RWPE1 (cell line): ENCODE measurements at regions not wholly inside any gene's neighbourhood (a gene's known extent, or its start where the extent isn't known, plus 50 kb on each side); places are given as distances from the start of the nearest gene placed in this dataset.

Experiments
- CTCF ChIA-PET: fragments of 350-600 bp; sonication (Branson Sonifier 250); formaldehyde crosslinking; extraction: SDS; loops from one replicate; lab custom pipeline; 2021; lab: Yijun Ruan, JAX
- POLR2A ChIA-PET: fragments of 400-600 bp; formaldehyde crosslinking; extraction: SDS; loops from one replicate; lab custom pipeline; 2020; ENCODE audit warnings: antibody characterized with exemption; ENCODE audit not compliant: low non-redundant PET; lab: Yijun Ruan, JAX
- DNase-seq: peaks from one replicate; pipeline ENCODE4 v3.0.0; 2012; ENCODE audit warnings: low spot score
- H3K27ac ChIP-seq: fragments of 450-650 bp; 2 replicates; pipeline ENCODE4 v1.5.1; 2017
- CTCF ChIP-seq: fragments of 450-650 bp; conservative IDR thresholded peaks from 2 replicates; pipeline ENCODE4 v1.5.1; 2017; ENCODE audit warnings: low read depth, mild to moderate bottlenecking

DNA sequence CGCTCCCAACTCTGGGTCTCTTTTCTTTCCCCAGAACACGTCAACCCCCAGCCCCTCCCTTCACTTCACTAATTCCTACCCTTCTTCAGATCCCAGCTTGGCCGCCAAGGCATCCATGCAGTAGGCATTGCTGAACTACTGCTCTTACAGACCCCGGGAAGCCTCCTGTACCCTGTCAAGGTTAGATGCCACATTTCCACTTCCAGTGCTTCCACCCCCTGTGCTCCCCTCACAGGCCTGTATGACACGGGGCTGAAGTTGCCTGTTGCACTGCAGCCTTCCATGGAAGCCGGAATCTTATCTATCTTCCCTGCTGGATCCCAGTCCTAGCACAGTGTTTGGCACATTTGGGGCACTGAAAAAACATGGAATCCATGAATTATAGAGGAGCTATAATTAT is 99.0 kb upstream of the SOD1 start:
- CTCF ChIA-PET, result interaction anchor here (0.6 to 1.0 kb wide), 3 partner anchors 20 to 211 kb away, joined by 3 to 4 read pairs (median 3); no protein-coding TSS in a partner anchor

DNA sequence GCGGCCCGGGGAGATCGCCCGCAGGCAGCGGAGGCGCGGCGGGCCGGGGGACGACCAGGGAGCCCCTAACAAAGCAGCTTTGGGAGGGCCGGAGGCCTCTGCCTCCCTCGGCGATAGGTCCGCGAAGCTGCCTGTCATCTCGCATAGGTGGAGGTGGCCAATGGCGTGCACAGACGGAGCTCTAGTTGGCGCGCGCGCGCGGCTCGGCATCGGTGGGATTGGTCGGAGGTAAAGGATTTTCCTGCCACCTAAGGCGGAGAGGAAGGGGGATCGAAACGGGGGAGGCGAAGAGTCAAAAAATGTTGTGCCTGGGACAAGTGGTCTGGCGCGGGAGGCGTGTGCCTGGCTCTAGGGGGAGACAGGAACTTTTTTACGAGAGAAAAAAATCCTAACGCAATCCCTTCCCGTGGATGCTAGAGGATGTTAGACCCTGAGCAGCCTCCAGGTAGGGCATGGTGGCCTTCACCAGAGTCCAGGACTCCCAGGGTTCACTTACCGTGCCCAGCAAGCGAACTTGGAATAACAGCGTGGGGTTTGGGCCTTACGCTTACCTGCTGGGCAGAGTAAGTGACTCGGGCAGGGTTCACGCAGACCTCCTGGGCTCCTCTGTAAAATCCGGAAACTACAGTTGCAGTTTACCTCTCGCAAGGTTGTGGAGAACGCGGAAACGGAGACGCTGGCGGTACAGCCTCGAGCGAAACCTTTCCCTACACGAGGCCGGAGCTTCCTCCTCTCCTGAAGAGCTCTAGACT is 99.9 kb upstream of the SOD1 start:
- POLR2A ChIA-PET, result interaction anchor here (0.6 to 0.9 kb wide), 6 partner anchors 13 to 583 kb away, joined by 3 to 9 read pairs (median 4); no protein-coding TSS in a partner anchor
- peak overlapping the region; percentile 56 for H3K27ac ChIP-seq
- TF ChIP-seq CTCF, result no peak
- peak; percentile 98 for DNase-seq
- CTCF ChIA-PET, result interaction anchor here (0.6 to 1.1 kb wide), 11 partner anchors 17 to 779 kb away, joined by 3 to 6 read pairs (median 3); no protein-coding TSS in a partner anchor

More for the DNA sequence above, 99.0 kb upstream of the SOD1 start:
- no peak for TF ChIP-seq CTCF
- H3K27ac ChIP-seq, result no peak overlapping the region
- DNase-seq, result no peak
- POLR2A ChIA-PET, result no interaction called here

DNA sequence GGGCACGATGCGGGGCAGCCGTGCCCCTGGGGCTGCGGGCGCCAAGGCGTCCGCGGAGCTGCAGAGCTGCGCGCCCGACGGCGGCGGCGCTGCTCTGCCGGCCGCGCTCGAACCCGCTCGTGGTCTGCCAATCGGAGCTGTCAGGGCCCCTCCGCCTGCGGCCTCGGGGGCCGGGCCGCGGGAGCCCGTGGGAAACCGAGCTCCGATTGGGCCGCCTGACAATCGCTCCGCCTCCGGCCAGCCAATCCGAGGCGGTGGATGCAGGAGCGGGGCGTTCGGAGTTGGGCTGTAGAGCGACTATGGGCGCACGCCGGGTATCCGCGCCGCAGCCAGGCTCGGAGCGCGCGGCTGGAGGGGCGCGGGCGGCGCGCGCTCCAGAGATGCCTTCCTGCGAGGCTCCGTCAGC is 100.5 kb upstream of the SOD1 start:
- H3K27ac ChIP-seq, result peak overlapping the region; percentile 56
- peak; percentile 54 for TF ChIP-seq CTCF
- peak; percentile 96 for DNase-seq
- ChIA-PET POLR2A (interaction anchor here (0.6 to 0.9 kb wide), 6 partner anchors 12 to 583 kb away, joined by 3 to 9 read pairs (median 4); no protein-coding TSS in a partner anchor), CTCF (interaction anchor here (0.6 to 1.5 kb wide), 12 partner anchors 15 to 778 kb away, joined by 3 to 6 read pairs (median 4); no protein-coding TSS in a partner anchor)

DNA sequence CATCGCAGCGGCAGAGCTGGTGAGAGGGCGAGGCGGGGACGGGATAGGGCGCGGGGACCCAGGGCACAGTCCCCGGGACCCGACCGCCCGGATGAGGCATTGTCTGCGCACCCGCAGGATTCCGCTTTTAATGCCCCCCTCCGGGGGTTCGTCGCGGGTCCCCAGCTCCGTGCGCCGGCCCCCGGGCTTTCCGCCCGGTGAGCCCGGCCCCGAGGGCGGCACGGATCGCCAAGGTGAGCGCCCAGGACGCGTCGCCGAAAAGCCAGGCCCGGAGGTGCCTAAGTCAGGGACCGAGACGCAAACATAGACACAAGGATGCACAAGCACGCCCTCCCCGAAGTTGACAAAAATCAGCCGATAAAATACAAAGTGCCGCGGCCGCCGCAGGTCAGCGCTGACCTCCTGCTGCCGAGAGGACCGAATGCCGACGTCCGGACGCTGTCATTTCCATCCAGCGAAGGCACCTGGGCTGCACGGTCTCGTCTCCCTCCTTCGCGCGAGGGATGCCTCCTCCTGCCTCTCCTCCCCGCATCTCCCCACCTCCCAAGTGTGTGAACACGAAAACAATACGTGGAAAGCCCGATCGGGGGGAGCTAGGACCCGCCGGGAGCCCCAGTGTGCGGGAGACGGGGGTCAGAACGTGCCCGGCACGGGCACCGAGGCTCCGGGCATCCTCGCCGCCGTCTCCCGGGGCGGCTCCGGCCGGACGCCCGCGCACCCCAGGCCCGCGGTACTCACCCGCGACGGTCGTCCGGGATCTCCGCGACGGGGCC is 101.1 kb upstream of the SOD1 start:
- CTCF ChIA-PET, result interaction anchor here (0.6 to 1.5 kb wide), 5 partner anchors 15 to 721 kb away, joined by 3 to 6 read pairs (median 4); partner anchors contain the start of genes MIS18A and TIAM1
- TF ChIP-seq CTCF, result no peak
- POLR2A ChIA-PET, result interaction anchor here (0.7 to 0.9 kb wide), 2 partner anchors 12 to 582 kb away, joined by 3 to 4 read pairs; no protein-coding TSS in a partner anchor
- peak; percentile 23 for DNase-seq
- peak overlapping the region; percentile 56 for H3K27ac ChIP-seq

GRCh38 chr21:31557421-31558188 is 101.9 kb upstream of the SOD1 start:
- ChIA-PET POLR2A (no interaction called here), CTCF (interaction anchor here (0.6 to 1.5 kb wide), 3 partner anchors 14 to 721 kb away, joined by 4 to 6 read pairs (median 4); partner anchors contain the start of genes MIS18A and TIAM1)
- no peak for DNase-seq
- no peak for TF ChIP-seq CTCF
- H3K27ac ChIP-seq, result no peak overlapping the region
